ENCODE measurements at regions not wholly inside any gene's neighbourhood (a gene's known extent, or its start where the extent isn't known, plus 50 kb on each side); places are given as distances from the start of the nearest gene placed in this dataset.

DNA sequence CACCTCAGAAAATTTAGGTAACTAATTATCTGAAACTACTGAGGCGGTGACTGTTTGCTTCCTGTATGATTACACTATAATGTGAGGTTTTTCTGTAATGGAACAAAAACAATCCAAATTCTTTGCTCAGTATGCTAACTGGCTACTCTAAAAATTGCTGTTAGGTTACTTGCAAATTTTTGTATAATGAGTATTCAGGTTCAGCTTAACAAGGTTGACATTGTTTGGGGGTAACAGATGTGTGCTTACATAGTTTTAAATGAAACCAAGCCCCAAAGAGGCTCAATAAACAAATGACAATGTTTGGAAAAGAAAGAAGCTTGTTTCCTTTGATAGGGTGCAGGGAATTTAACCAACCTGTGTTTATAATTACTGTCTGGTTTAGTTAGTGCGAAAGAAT lies 414.5 kb upstream of the MDFIC2 start (continued):
- TF ChIP-seq, protein P1, sequence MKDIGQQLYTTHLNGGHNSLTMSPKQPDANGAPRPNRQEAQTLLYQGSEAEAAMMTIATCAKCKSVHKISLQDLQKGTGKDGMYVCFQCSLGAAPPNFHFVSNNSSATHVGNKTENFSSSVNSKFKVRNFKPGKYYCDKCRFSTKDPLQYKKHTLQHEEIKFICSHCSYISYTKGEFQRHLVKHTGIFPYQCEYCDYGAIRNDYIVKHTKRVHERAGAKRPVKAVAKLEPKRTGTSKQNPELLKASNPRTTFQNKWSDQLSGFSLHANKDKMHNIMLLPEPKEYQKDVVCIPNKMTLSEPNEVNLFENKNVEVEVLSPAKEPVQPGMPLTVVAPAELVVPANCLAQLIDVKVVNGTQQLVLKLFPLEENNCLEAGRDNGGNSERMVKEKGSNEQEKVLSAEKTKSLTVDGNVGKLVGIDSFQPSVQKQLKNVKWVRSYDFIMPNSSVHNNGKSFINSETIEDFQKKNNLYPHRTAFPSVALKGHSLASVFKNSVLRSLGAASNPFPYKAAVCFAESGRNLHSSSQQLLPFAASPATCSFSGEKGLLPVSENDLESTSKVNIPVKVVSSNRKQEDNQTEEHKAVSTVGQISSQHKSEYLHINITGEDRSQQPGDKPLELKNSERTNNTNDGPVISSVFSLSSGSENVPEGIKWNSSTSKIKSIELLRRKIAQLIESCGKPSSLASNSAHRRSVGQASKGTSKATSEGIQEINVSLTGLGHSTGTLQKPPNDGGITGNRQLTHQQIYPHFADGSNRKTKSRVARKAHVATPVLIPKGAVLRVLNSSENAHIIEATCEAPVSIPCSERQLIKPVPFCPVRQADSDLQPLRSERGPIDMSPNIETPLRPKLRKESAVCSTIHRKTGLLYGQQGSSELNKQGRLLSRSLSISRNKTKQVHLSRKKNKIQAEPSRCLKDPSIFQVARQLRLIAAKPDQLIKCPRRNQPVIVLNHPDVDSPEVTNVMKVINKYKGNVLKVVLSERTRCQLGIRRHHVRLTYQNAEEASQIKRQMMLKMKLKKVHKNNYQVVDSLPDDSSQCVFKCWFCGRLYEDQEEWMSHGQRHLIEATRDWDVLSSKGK (CRISPR knock-in tag; IDR thresholded peaks at IDR 0.05): no peak
- TF ChIP-seq, protein P2, sequence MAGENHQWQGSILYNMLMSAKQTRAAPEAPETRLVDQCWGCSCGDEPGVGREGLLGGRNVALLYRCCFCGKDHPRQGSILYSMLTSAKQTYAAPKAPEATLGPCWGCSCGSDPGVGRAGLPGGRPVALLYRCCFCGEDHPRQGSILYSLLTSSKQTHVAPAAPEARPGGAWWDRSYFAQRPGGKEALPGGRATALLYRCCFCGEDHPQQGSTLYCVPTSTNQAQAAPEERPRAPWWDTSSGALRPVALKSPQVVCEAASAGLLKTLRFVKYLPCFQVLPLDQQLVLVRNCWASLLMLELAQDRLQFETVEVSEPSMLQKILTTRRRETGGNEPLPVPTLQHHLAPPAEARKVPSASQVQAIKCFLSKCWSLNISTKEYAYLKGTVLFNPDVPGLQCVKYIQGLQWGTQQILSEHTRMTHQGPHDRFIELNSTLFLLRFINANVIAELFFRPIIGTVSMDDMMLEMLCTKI (IDR thresholded peaks at IDR 0.05; ENCODE audit: partially characterized antibody): no peak
- no peak for TF ChIP-seq SPI1 (IDR thresholded peaks at IDR 0.05; ENCODE audit: borderline replicate concordance, low read depth, low read length)

DNA sequence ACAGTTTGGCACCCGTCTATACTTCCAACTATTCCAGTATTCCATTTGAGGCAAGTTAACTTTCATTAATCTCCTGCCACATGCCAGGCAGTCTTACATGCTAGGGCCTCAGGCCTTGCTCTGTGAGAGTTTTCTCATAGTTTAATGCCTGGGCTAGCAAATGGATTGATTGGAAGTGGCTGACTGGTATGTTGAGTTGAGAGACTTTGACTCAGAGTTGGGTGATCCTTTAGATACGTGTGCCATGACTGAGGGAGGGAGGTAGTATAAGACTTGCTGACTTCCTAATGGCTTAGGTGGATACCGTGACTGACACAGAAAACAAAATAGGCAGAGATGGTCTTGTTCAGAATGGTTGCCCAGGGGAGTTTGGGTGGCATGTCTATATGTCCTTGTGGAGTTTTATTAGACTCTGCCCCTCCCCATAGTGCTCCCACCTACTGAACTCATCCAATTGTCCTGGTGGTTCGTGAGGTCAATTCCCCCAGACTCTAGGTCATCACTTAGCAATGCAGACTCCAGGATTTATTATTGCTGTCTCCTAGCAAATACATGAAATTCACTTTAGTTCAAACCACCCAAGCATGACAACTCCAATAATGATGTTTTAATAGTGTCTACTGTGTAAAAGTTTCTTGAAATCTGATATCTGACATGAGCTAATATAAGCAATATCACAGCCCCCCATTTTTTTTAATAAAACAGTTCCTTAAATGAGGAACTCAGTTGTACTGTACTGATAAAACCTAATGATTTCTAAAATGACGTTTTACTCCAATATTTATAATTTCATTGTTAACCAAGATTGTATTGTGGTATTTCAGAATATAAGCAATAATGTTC lies 413.9 kb upstream of the MDFIC2 start:
- WGBS (ENCODE audit: insufficient coverage, low coverage, missing lambda C conversion rate): 0% methylated on average over 5 of the region's 5 CpGs
- FAIRE-seq: no peak
- Histone ChIP-seq H3K4me1 (replicated peaks in 1 of 2; ENCODE audit: control insufficient read depth in 2 of 2, insufficient read depth in 2 of 2, low read length in 2 of 2) (no peaks in the 10 kb centered on the region), H3K4me3 (no peak overlapping the region), H3K79me2 (ENCODE audit: control insufficient read depth, insufficient read depth, low read length) (no peaks in the 10 kb centered on the region), H3K36me3 (ENCODE audit: control insufficient read depth, insufficient read depth, low read length) (no peaks in the 10 kb centered on the region), H3K27me3 (ENCODE audit: control insufficient read depth in 2 of 2, insufficient read depth in 2 of 2, low read length in 2 of 2) (no peaks in the 10 kb centered on the region), H3K9me3 (replicated peaks; ENCODE audit: control insufficient read depth, insufficient read depth, low read depth, low read length) (no peaks in the 10 kb centered on the region), H4K20me1 (replicated peaks; ENCODE audit: control insufficient read depth, insufficient read depth, low read length) (no peaks in the 10 kb centered on the region), H3K9me1 (ENCODE audit: control insufficient read depth, insufficient read depth, low read length) (no peaks in the 10 kb centered on the region), H3K9ac (ENCODE audit: insufficient read depth in 1 of 2, low read depth in 2 of 2, low read length in 2 of 2) (no peak overlapping the region), H2AFZ (ENCODE audit: low read depth, low read length) (no peak overlapping the region), H3K27ac (ENCODE audit: extremely low read depth, low read depth, low read length) (no peak overlapping the region), H3K4me2 (ENCODE audit: insufficient read depth, low read length) (no peak overlapping the region)
- ChIA-PET POLR2A (no interaction called here), CTCF (ENCODE audit: low intra/inter-chr PET ratio) (no interaction called here)
- no peak for DNase-seq (ENCODE audit: extremely low read depth in 1 of 4, low spot score in 3 of 4)
- ATAC-seq: no peak
- no TSS peak for BruUV-seq (replicated peaks)
- intact Hi-C loops (cut with micrococcal nuclease): no loop called here
- in situ Hi-C loops (cut with MboI): no loop called here
- TF ChIP-seq, protein P3, sequence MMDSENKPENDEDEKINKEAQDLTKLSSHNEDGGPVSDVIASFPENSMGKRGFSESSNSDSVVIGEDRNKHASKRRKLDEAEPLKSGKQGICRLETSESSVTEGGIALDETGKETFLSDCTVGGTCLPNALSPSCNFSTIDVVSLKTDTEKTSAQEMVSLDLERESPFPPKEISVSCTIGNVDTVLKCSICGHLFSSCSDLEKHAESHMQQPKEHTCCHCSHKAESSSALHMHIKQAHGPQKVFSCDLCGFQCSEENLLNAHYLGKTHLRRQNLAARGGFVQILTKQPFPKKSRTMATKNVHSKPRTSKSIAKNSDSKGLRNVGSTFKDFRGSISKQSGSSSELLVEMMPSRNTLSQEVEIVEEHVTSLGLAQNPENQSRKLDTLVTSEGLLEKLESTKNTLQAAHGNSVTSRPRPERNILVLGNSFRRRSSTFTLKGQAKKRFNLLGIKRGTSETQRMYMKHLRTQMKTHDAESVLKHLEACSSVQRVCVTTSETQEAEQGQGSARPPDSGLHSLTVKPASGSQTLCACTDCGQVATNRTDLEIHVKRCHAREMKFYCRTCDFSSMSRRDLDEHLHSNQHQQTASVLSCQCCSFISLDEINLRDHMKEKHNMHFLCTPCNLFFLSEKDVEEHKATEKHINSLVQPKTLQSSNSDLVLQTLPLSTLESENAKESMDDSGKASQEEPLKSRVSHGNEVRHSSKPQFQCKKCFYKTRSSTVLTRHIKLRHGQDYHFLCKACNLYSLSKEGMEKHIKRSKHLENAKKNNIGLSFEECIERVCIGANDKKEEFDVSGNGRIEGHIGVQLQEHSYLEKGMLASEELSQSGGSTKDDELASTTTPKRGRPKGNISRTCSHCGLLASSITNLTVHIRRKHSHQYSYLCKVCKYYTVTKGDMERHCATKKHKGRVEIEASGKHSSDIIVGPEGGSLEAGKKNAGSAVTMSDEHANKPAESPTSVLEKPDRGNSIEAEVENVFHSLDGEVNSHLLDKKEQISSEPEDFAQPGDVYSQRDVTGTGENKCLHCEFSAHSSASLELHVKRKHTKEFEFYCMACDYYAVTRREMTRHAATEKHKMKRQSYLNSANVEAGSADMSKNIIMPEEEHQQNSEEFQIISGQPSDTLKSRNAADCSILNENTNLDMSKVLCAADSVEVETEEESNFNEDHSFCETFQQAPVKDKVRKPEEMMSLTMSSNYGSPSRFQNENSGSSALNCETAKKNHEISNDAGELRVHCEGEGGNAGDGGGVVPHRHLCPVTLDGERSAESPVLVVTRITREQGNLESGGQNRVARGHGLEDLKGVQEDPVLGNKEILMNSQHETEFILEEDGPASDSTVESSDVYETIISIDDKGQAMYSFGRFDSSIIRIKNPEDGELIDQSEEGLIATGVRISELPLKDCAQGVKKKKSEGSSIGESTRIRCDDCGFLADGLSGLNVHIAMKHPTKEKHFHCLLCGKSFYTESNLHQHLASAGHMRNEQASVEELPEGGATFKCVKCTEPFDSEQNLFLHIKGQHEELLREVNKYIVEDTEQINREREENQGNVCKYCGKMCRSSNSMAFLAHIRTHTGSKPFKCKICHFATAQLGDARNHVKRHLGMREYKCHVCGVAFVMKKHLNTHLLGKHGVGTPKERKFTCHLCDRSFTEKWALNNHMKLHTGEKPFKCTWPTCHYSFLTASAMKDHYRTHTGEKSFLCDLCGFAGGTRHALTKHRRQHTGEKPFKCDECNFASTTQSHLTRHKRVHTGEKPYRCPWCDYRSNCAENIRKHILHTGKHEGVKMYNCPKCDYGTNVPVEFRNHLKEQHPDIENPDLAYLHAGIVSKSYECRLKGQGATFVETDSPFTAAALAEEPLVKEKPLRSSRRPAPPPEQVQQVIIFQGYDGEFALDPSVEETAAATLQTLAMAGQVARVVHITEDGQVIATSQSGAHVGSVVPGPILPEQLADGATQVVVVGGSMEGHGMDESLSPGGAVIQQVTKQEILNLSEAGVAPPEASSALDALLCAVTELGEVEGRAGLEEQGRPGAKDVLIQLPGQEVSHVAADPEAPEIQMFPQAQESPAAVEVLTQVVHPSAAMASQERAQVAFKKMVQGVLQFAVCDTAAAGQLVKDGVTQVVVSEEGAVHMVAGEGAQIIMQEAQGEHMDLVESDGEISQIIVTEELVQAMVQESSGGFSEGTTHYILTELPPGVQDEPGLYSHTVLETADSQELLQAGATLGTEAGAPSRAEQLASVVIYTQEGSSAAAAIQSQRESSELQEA (IDR thresholded peaks at IDR 0.05; ENCODE audit: low read depth): no peak
- TF ChIP-seq ARNT (IDR thresholded peaks at IDR 0.05): no peak
- no peak for TF ChIP-seq NFIX (CRISPR knock-in tag; IDR thresholded peaks at IDR 0.05; ENCODE audit: low read depth)
- no peak for TF ChIP-seq ZNF3 (CRISPR knock-in tag; IDR thresholded peaks at IDR 0.05)
